ENCODE measurements at regions not wholly inside any gene's neighbourhood (a gene's known extent, or its start where the extent isn't known, plus 50 kb on each side); places are given as distances from the start of the nearest gene placed in this dataset.

- no peak overlapping the region for H3K27ac Mint-ChIP-seq
- H3K36me3 Mint-ChIP-seq = peaks cover 2% of the 10 kb centered on the region
- H3K27me3 Mint-ChIP-seq = no peaks in the 10 kb centered on the region
- H3K9me3 Mint-ChIP-seq = peaks cover 23% of the 10 kb centered on the region
- H3K4me1 Mint-ChIP-seq = no peaks in the 10 kb centered on the region
- no peak overlapping the region for H3K4me3 Mint-ChIP-seq
These were observed 326.9 kb downstream of the ZNF608 start for GRCh38 chr5:124419531-124419930.

GRCh38 chr5:124418390-124418789, 328.0 kb downstream of the ZNF608 start:
- H3K27ac Mint-ChIP-seq = no peak overlapping the region
- no peaks in the 10 kb centered on the region for H3K4me1 Mint-ChIP-seq
- no peak overlapping the region for H3K4me3 Mint-ChIP-seq
- H3K27me3 Mint-ChIP-seq = no peaks in the 10 kb centered on the region
- H3K36me3 Mint-ChIP-seq = peaks cover 2% of the 10 kb centered on the region
- H3K9me3 Mint-ChIP-seq = peaks cover 18% of the 10 kb centered on the region

GRCh38 chr5:124417196-124417595, 329.2 kb downstream of the ZNF608 start:
- Mint-ChIP-seq H3K4me1 (no peaks in the 10 kb centered on the region), H3K9me3 (peaks cover 16% of the 10 kb centered on the region), H3K27me3 (no peaks in the 10 kb centered on the region), H3K4me3 (no peak overlapping the region), H3K36me3 (peaks cover 2% of the 10 kb centered on the region), H3K27ac (no peak overlapping the region)

GRCh38 chr5:124416627-124417026, 329.8 kb downstream of the ZNF608 start:
- Mint-ChIP-seq H3K9me3 (peaks cover 10% of the 10 kb centered on the region), H3K27me3 (no peaks in the 10 kb centered on the region), H3K27ac (no peak overlapping the region), H3K36me3 (no peaks in the 10 kb centered on the region), H3K4me3 (no peak overlapping the region), H3K4me1 (no peaks in the 10 kb centered on the region)

GRCh38 chr5:124414973-124415372, 331.5 kb downstream of the ZNF608 start:
- H3K36me3 Mint-ChIP-seq = no peaks in the 10 kb centered on the region
- H3K4me3 Mint-ChIP-seq = no peak overlapping the region
- no peaks in the 10 kb centered on the region for H3K27me3 Mint-ChIP-seq
- H3K4me1 Mint-ChIP-seq = no peaks in the 10 kb centered on the region
- H3K9me3 Mint-ChIP-seq = peaks cover 5% of the 10 kb centered on the region
- no peak overlapping the region for H3K27ac Mint-ChIP-seq

- no peaks in the 10 kb centered on the region for H3K4me1 Mint-ChIP-seq
- no peak overlapping the region for H3K27ac Mint-ChIP-seq
- no peaks in the 10 kb centered on the region for H3K9me3 Mint-ChIP-seq
- no peaks in the 10 kb centered on the region for H3K27me3 Mint-ChIP-seq
- H3K36me3 Mint-ChIP-seq = no peaks in the 10 kb centered on the region
- no peak overlapping the region for H3K4me3 Mint-ChIP-seq
These were observed 335.6 kb downstream of the ZNF608 start for GRCh38 chr5:124410539-124411488.

GRCh38 chr5:124408738-124409453, 337.5 kb downstream of the ZNF608 start:
- Mint-ChIP-seq H3K27me3 (no peaks in the 10 kb centered on the region), H3K36me3 (no peaks in the 10 kb centered on the region), H3K27ac (no peak overlapping the region), H3K9me3 (no peaks in the 10 kb centered on the region), H3K4me1 (no peaks in the 10 kb centered on the region), H3K4me3 (no peak overlapping the region)

- Mint-ChIP-seq H3K27me3 (no peaks in the 10 kb centered on the region), H3K4me1 (no peaks in the 10 kb centered on the region), H3K36me3 (no peaks in the 10 kb centered on the region), H3K4me3 (no peak overlapping the region), H3K9me3 (no peaks in the 10 kb centered on the region), H3K27ac (no peak overlapping the region)
These were observed 341.6 kb downstream of the ZNF608 start for GRCh38 chr5:124404796-124405195.

- no peaks in the 10 kb centered on the region for H3K36me3 Mint-ChIP-seq
- no peak overlapping the region for H3K27ac Mint-ChIP-seq
- H3K4me3 Mint-ChIP-seq = no peak overlapping the region
- no peaks in the 10 kb centered on the region for H3K27me3 Mint-ChIP-seq
- no peaks in the 10 kb centered on the region for H3K9me3 Mint-ChIP-seq
- no peaks in the 10 kb centered on the region for H3K4me1 Mint-ChIP-seq
These were observed 343.2 kb downstream of the ZNF608 start for GRCh38 chr5:124403281-124403680.

GRCh38 chr5:124402144-124402581, 344.3 kb downstream of the ZNF608 start:
- Mint-ChIP-seq H3K4me3 (no peak overlapping the region), H3K27me3 (no peaks in the 10 kb centered on the region), H3K36me3 (no peaks in the 10 kb centered on the region), H3K9me3 (no peaks in the 10 kb centered on the region), H3K4me1 (no peaks in the 10 kb centered on the region), H3K27ac (no peak overlapping the region)

- H3K27ac Mint-ChIP-seq = no peak overlapping the region
- H3K36me3 Mint-ChIP-seq = no peaks in the 10 kb centered on the region
- H3K4me3 Mint-ChIP-seq = no peak overlapping the region
- H3K9me3 Mint-ChIP-seq = no peaks in the 10 kb centered on the region
- no peaks in the 10 kb centered on the region for H3K27me3 Mint-ChIP-seq
- no peaks in the 10 kb centered on the region for H3K4me1 Mint-ChIP-seq
These were observed 344.8 kb downstream of the ZNF608 start for GRCh38 chr5:124401476-124402143.

- H3K4me1 Mint-ChIP-seq = no peaks in the 10 kb centered on the region
These were observed 346.9 kb downstream of the ZNF608 start for GRCh38 chr5:124399426-124399961.

GRCh38 chr5:124398460-124398859, 348.0 kb downstream of the ZNF608 start:
- no peak overlapping the region for H3K4me3 Mint-ChIP-seq
- no peaks in the 10 kb centered on the region for H3K27me3 Mint-ChIP-seq
- no peak overlapping the region for H3K27ac Mint-ChIP-seq
- no peaks in the 10 kb centered on the region for H3K9me3 Mint-ChIP-seq
- H3K4me1 Mint-ChIP-seq = no peaks in the 10 kb centered on the region
- H3K36me3 Mint-ChIP-seq = no peaks in the 10 kb centered on the region

More at GRCh38 chr5:124399426-124399961, 346.9 kb downstream of the ZNF608 start:
- H3K36me3 Mint-ChIP-seq = no peaks in the 10 kb centered on the region
- H3K27me3 Mint-ChIP-seq = no peaks in the 10 kb centered on the region
- no peaks in the 10 kb centered on the region for H3K9me3 Mint-ChIP-seq
- no peak overlapping the region for H3K27ac Mint-ChIP-seq
- no peak overlapping the region for H3K4me3 Mint-ChIP-seq

- H3K36me3 Mint-ChIP-seq = no peaks in the 10 kb centered on the region
- no peaks in the 10 kb centered on the region for H3K9me3 Mint-ChIP-seq
- no peaks in the 10 kb centered on the region for H3K4me1 Mint-ChIP-seq
- no peak overlapping the region for H3K27ac Mint-ChIP-seq
- H3K27me3 Mint-ChIP-seq = no peaks in the 10 kb centered on the region
- no peak overlapping the region for H3K4me3 Mint-ChIP-seq
These were observed 349.1 kb downstream of the ZNF608 start for GRCh38 chr5:124397317-124397716.

GRCh38 chr5:124395926-124396325, 350.5 kb downstream of the ZNF608 start:
- no peaks in the 10 kb centered on the region for H3K9me3 Mint-ChIP-seq
- no peak overlapping the region for H3K27ac Mint-ChIP-seq
- no peaks in the 10 kb centered on the region for H3K36me3 Mint-ChIP-seq
- no peak overlapping the region for H3K4me3 Mint-ChIP-seq
- H3K27me3 Mint-ChIP-seq = no peaks in the 10 kb centered on the region
- H3K4me1 Mint-ChIP-seq = no peaks in the 10 kb centered on the region

Measured in activated naive CD4-positive, alpha-beta T cell treated with anti-CD3 and anti-CD28 coated beads, Interleukin-2, amount 50 U/mL, for 24 hours (primary cell).